Nephron (organoid): ENCODE measurements at regions not wholly inside any gene's neighbourhood (a gene's known extent, or its start where the extent isn't known, plus 50 kb on each side); places are given as distances from the start of the nearest gene placed in this dataset.
A peak's percentile ranks its signal among the peaks of the same experiment; 100 is the strongest.

Experiments
- H3K27ac Mint-ChIP-seq, 3 experiments: 2 replicates each; pipeline ENCODE4 v1.8.0; 2020; ENCODE audit warnings: mixed read lengths in 3 of 3, mild to moderate bottlenecking in 2 of 3, moderate library complexity in 1 of 3
- H3K27me3 Mint-ChIP-seq: 2 replicates; pipeline ENCODE4 v1.8.0; 2021; ENCODE audit warnings: low read depth, mild to moderate bottlenecking, moderate library complexity, mixed read lengths
- H3K36me3 Mint-ChIP-seq: 2 replicates; pipeline ENCODE4 v1.8.0; 2020; ENCODE audit warnings: low read depth, mixed read lengths
- H3K4me1 Mint-ChIP-seq: 2 replicates; pipeline ENCODE4 v1.8.0; 2020; ENCODE audit warnings: mixed read lengths
- H3K4me3 Mint-ChIP-seq, 3 experiments: 2 replicates each; pipeline ENCODE4 v1.8.0; 2020; ENCODE audit warnings: mild to moderate bottlenecking in 3 of 3, mixed read lengths in 3 of 3, moderate library complexity in 2 of 3
- H3K9me3 Mint-ChIP-seq: 2 replicates; pipeline ENCODE4 v1.8.0; 2020; ENCODE audit warnings: mixed read lengths
- TF ChIP-seq, protein P1 (sequence below), 3 experiments: fragments of 200-600 bp; sonication (generic); IDR thresholded peaks; one replicate each; pipeline ENCODE4 v1.5.0; 2021; ENCODE audit warnings: antibody characterized with exemption in 3 of 3; ENCODE audit not compliant: unreplicated experiment in 3 of 3

DNA sequence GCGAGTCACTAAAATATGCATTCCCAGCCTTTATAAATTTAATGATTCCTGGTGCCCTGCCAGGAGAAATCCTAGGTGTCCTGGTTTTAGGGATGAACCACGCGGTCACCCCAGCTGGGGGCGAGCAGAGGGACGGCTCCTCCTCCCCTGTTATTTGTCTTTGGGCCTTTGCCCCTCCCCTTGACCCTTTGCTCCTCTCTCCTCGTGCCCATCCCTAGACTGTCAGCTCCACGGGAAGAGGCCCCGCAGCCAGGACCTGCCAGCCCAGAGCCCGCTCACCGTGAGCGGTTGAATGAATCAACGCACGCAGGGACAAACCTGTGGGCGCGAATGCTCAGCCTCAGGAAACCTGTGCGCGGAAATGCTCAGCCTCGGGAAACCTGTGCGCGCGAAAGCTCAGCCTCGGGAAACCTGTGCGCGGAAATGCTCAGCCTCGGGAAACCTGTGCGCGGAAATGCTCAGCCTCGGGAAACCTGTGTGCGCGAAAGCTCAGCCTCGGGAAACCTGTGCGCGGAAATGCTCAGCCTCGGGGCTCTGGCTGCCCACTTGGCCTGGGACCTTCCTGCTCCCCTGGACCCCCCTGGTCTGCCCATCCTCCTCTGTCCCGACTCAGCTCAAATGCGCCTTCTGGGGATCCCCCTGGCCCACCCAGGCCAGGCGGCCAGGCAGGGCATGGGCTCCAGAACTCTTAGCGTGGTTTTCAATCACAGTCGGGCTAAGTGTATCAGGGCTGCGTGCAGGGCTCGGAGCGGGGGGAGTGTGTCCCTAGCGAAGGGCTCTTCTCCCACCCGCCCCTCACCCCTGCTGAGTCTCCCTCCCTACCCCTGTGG is 140.5 kb upstream of the COL5A1 start:
- H3K27ac Mint-ChIP-seq, result no peak overlapping the region
- H3K9me3 Mint-ChIP-seq, result peaks cover 5% of the 10 kb centered on the region
- no peaks in the 10 kb centered on the region for H3K36me3 Mint-ChIP-seq

DNA sequence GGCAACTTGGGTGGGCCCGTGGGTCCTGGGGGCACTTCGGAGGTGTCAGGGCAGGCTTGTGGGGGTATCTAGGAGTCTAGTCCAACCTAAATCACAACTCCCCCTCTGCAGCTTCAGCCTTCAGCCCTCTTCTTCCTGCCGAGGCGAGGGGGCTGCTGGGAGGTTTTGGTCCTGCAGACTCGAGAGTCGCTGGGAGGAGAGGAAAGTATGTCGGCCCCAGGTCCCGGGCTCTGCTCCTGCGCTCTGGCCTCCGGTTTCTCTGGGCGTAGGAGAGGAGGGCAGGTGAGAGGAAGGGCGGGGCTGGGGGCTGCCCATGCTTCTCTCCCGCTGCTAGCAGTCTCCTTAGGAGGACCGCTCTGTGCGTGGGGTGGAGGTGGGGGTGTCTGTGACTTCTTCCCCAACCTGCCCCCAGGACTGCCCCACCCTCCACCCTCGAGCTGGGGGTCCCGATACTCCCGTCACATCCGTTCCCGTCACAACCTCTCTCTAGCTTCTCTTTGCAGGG is 139.8 kb upstream of the COL5A1 start:
- Mint-ChIP-seq H3K27me3 (peaks cover under 1% of the 10 kb centered on the region), H3K36me3 (no peaks in the 10 kb centered on the region), H3K9me3 (peaks cover 5% of the 10 kb centered on the region), H3K27ac (no peak overlapping the region), H3K4me3 (no peak overlapping the region), H3K4me1 (no peaks in the 10 kb centered on the region)
- TF ChIP-seq, protein P1, sequence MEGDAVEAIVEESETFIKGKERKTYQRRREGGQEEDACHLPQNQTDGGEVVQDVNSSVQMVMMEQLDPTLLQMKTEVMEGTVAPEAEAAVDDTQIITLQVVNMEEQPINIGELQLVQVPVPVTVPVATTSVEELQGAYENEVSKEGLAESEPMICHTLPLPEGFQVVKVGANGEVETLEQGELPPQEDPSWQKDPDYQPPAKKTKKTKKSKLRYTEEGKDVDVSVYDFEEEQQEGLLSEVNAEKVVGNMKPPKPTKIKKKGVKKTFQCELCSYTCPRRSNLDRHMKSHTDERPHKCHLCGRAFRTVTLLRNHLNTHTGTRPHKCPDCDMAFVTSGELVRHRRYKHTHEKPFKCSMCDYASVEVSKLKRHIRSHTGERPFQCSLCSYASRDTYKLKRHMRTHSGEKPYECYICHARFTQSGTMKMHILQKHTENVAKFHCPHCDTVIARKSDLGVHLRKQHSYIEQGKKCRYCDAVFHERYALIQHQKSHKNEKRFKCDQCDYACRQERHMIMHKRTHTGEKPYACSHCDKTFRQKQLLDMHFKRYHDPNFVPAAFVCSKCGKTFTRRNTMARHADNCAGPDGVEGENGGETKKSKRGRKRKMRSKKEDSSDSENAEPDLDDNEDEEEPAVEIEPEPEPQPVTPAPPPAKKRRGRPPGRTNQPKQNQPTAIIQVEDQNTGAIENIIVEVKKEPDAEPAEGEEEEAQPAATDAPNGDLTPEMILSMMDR (IDR thresholded peaks at IDR 0.05; ENCODE audit: unreplicated experiment in 3 of 3), result no peak

More for the DNA sequence above, 140.5 kb upstream of the COL5A1 start:
- Mint-ChIP-seq H3K27me3 (no peaks in the 10 kb centered on the region), H3K4me1 (no peaks in the 10 kb centered on the region), H3K4me3 (no peak overlapping the region)
- TF ChIP-seq, protein P1 (IDR thresholded peaks at IDR 0.05; ENCODE audit: unreplicated experiment in 3 of 3), result no peak

DNA sequence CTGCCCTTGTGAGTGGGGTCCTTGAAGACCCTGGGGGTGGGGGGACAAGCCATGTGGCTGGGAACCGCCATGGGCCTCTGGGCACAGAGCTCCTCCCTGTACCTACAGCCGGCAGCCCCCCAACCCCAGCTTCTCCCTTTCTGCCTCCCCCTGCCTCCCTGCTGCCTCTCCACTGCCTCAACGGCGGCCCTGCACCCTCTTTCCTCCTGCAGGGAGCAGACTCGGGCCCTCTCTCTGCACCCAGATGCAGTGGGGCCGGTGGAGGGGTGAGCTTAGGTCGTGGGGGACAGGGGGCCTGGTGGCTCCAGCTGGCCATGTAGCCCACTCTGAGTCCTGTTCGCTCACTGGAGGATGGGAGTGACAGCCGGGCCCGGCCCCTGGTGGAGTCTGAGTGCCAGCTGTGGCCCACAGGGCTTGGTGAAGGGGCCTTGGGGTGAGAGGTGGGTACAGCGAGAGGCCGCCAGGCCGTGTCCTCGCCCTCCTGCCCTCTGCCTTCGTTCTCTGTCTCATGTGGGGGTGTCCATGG is 139.3 kb upstream of the COL5A1 start:
- Mint-ChIP-seq H3K27me3 (peaks cover 6% of the 10 kb centered on the region), H3K4me3 (peak overlapping the region in 1 of 3 experiments; percentile 23), H3K36me3 (no peaks in the 10 kb centered on the region), H3K9me3 (peaks cover 5% of the 10 kb centered on the region), H3K4me1 (no peaks in the 10 kb centered on the region), H3K27ac (peak overlapping the region; percentile 68 to 84 (median 77))
- TF ChIP-seq, protein P1 (IDR thresholded peaks at IDR 0.05; ENCODE audit: unreplicated experiment in 3 of 3), result no peak

DNA sequence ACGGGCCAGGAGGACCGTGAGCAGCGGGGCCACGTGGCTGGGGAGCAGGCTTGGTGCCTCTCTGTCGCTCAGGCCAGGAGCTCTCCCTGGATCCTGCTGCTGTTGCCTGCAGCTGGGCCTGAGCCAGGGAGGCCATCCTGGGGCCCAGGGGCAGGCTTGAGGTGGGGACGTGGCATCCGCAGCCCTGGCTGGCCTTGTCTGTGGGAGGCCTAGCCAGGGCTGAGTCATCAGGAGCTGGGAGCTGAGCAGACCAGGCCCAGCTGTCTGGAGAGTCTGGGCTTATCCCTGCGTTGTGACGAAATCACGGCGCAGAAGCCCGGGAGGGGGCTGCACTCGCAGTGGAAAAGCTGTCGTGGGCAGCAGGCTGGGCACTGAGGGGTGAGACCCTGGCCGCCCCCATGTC is 138.8 kb upstream of the COL5A1 start:
- H3K9me3 Mint-ChIP-seq, result peaks cover 5% of the 10 kb centered on the region
- no peaks in the 10 kb centered on the region for H3K4me1 Mint-ChIP-seq
- no peaks in the 10 kb centered on the region for H3K36me3 Mint-ChIP-seq
- H3K27ac Mint-ChIP-seq, result peak overlapping the region; percentile 68 to 84 (median 77)
- peaks cover 8% of the 10 kb centered on the region for H3K27me3 Mint-ChIP-seq
- TF ChIP-seq, protein P1 (IDR thresholded peaks at IDR 0.05; ENCODE audit: unreplicated experiment in 3 of 3), result no peak
- H3K4me3 Mint-ChIP-seq, result peak overlapping the region in 1 of 3 experiments; percentile 23

DNA sequence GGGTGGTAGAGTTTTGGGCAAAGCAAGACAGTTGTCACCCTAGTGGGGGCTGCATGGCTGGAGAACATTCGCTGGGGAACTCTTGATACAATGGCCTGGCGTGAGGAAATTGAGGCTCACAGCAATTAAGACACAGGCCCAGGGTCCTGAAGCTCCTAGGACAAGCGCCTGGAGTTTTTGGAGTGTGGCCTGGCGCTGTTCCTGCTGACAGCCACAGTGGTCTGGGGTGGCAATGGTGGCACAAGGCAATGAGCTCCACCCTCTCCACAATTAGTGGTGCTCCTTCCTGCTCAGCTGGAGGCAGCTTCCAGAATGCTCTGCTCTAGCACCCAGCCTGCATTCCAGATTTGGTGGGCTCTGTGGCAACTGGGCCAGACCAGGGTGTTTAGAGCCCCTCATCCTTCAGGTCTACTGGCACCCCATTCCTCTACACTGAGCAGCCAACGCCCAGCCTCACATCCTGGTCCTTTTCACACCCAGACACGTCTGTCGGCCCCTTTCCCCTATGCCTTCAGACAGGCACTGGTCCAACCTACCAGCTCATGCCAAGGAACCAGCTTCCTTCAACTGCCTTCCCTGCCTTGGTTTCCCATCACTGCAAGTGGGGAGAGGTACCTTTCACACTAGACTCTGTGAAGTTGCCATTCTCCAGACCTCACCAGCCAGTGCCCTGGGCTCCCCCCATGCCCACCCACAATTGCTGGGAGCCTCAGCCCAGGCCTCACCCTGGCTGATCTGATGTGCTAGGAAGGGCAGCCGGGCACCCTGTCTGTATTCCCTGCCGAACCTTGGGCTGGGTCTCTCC is 138.1 kb upstream of the COL5A1 start:
- H3K36me3 Mint-ChIP-seq, result no peaks in the 10 kb centered on the region
- peaks cover 8% of the 10 kb centered on the region for H3K27me3 Mint-ChIP-seq
- H3K9me3 Mint-ChIP-seq, result peaks cover 5% of the 10 kb centered on the region
- H3K4me3 Mint-ChIP-seq, result no peak overlapping the region
- TF ChIP-seq, protein P1 (IDR thresholded peaks at IDR 0.05; ENCODE audit: unreplicated experiment in 3 of 3), result no peak
- H3K27ac Mint-ChIP-seq, result peak overlapping the region; percentile 68 to 84 (median 77)
- no peaks in the 10 kb centered on the region for H3K4me1 Mint-ChIP-seq
